Muscle of arm (tissue), 1 donor: ENCODE measurements at regions not wholly inside any gene's neighbourhood (a gene's known extent, or its start where the extent isn't known, plus 50 kb on each side); places are given as distances from the start of the nearest gene placed in this dataset.

Experiments used
- DNase-seq: peaks from one replicate; pipeline ENCODE4 v3.0.0-alpha.2; 2013

DNA sequence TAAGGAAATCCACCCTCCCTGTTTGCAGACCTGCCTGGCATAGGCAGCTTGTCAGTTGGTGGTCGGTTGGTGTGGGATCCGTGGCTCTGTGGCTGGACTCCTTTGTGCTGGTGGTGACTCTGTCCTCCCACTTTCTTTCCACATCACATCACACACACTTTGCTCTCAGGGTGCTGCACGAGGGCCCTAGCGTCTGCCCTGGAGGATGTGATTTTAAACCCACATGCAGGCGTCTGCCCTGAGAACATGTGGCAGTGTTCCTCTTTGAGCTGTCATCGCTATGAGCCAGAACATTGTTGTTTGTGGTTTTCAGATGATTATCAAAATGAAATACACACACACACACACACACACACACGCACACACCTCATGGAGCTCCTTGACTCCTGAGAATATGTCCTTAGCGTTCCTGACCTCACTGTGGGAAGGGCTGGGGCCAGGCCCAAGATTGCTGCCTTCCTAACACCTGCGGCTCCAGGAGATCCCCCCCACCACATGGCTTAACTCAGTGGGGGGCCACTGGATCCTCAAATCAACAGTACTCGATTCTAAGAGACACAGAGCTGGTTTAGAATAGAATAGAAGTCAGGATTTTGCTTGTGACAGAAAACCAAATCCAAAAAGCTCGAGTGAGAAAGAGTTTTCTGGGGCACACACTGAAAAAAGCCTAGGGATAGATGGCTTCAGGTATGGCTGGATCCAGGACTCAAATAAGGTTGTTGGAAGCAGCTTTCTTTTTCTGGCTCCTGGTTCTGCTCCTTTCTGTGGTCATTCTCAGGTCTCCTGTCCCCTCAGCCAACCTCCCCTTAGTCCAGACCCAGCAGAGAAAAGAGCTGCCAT lies 54.8 kb downstream of the RTP5 start:
- no peak for DNase-seq

DNA sequence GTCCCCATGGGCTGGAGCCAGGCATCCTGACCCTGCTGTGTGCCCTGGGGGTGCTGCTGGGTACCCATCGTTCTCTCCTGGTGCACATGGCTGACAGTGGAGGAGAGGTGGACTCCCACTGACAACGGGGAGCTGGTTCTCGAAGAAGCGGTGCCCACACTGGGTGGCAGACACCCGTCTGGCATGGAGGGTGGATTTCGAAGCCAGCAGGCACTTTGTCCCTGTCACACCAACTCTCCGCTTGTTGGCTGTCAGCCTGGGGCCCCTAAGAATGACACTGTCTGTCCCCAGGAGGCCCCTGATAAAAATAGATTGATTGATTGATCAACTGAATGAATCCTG lies 55.4 kb downstream of the RTP5 start:
- no peak for DNase-seq

DNA sequence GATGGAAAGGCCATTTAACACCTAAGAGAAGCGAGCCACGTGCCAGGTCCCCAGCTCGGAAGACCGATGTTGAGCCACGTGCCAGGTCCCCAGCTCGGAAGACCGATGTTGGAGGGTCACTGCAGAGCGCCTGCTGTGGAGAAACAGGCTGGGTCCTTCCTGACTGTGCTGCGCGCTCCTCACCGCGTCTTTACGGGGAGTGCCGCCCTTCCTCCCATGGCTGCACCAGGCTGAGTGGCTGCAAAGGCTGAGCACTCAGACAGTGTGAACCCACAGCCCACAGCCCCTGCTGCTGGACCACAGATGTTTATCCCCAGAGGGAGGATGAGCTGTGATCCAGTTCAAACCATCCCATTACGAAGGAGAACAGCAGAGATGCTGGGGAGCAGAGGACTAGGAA lies 55.7 kb downstream of the RTP5 start:
- no peak for DNase-seq

DNA sequence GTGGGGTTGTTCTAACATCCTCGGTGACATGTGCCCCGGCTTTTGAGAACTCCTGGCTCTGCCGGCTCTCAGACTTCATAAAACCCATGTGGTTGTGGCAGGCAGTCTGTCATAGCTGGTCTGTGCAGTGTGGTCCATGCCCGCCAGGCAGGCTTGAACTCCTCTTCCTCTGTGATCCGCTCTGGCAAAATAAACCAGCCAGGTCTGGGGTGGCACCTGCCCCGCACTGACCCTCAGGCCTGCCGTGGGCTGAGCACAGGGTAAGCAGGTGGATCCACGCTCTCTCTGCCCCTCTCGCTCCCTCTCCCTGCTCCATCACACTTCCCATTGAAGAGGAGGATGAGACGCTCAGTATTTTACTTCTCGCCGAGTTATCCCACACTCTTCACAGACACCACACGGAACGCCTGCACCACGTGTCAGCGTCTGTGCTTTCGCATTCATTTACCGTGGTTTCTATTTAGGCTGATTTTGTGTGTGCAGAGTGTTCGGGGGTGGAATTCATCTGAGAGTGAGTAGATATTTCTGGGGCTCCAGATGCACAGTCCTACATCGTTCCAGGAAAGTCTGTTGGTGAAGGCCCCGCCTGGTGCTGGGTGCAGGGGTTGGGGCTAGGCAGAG lies 56.4 kb downstream of the RTP5 start:
- DNase-seq = no peak

DNA sequence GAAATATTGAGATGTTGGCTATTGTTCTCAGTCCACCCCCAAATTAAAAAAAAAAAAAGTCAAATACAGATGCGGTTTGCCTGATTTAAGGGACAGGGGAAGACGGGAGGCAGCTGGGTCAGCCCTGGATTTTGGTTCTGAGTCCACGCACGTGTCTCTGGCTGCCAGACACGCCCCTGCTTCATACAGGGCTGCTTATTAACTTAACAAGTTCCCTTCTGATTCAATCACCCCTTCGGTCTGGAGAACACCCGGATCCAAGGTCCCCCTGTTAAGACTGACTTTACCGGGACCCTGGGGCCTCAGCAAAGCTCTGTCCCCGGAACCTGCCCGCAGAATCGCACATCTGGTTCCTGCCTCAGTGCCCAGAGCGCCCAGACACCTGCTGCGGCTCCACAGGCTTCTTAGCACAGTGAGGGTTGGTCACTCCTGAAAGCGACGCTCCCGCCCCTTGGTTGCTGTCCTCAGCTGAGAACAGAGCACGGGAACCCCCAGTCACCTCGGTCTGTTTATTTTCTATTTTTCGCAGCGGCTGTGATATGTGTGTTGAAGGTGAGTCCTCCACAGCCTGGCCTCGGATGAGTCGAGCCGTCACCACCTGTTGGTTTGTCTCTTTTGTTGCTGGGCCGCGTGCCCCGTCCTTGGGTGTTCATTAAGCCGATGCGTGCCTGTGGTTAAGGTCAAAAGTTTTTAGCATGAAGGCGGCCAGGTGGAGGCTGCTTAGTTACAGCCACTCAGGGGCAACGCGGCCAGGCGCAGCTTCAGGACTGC lies 57.2 kb downstream of the RTP5 start:
- DNase-seq = no peak

DNA sequence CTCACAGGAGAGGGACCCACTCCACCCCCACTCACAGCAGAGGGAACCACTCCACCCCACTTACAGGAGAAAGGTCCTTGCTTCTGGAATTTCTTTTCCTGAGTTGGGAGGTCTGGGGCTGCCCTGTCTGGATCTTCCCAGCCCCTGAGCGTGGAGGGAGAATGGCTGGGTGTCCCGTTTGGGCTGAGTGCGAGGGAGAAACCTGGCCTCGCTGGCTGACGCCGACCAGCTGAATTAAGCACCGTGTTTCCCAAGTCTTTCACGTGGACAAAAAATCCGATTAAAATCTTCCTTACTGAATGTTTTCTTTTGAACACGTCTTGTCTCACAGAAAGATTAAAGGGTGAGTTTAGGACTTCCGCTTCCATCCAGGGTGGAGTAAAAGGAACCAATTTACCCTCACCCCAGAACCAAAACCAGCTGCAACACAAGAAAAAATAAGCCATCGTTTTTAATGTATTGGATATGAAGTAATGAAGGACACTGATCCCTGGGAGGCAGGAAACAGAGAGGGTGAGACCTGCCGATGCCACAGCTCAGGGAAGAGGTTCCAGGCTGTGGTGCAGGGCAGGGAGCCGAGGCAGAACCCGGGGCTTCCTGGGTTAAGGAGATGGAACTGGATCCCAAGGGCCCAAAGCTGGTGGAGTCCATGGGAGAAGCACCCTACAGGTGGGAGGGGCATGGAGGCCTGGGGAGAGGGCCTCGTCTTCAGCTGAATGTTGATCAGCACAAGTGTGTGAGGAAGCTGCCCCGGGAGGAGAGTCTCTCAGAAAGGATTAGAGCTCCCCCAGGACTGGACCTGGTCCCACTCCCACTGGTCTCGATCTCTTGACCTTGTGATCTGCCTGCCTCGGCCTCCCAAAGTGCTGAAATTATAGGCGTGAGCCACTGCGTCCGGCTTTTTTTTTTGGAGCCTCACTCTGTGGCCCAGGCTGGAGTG lies 60.3 kb downstream of the RTP5 start:
- no peak for DNase-seq

DNA sequence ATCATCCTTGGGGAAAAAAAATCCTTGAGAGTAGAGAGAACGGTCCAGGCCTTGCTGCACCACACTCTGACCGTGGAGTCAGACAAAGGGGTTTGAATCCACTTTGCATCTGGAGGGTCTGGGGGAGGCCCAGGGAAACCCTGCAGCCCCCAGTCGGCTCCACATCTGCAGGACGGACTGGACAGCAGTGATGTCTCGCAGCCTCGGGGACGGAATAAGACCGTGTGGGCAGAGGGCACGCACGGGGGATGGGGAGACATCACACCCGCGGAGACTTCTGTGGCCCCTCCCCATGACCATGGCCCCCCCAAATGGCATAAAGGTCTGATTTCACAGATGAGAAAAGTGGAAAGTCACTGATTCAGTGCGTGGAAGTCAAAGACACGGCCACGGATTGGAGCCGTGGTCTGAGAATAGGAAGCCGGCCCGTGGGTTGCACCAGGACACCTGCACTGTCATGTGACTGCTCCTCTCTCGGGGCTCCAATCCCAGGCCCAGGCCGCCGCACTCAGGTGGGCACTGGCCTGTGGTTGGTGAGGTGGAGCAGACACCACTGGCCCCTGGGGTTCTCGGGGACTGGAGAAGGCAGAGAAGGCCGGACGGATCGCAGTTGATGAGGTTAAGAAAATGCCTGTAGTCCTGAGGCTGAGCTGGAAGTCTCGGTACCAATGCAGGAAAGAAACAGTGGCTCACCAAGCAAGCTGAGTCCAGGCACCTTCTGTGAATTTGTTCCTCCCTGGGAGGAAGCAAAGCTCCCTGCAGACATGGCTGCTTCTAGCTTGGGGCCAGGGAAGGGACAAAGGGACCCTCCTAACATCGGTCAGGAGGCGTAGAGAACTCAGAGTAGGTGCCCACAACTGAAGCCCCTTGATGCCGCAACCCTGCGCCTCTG lies 61.8 kb downstream of the RTP5 start:
- no peak for DNase-seq

DNA sequence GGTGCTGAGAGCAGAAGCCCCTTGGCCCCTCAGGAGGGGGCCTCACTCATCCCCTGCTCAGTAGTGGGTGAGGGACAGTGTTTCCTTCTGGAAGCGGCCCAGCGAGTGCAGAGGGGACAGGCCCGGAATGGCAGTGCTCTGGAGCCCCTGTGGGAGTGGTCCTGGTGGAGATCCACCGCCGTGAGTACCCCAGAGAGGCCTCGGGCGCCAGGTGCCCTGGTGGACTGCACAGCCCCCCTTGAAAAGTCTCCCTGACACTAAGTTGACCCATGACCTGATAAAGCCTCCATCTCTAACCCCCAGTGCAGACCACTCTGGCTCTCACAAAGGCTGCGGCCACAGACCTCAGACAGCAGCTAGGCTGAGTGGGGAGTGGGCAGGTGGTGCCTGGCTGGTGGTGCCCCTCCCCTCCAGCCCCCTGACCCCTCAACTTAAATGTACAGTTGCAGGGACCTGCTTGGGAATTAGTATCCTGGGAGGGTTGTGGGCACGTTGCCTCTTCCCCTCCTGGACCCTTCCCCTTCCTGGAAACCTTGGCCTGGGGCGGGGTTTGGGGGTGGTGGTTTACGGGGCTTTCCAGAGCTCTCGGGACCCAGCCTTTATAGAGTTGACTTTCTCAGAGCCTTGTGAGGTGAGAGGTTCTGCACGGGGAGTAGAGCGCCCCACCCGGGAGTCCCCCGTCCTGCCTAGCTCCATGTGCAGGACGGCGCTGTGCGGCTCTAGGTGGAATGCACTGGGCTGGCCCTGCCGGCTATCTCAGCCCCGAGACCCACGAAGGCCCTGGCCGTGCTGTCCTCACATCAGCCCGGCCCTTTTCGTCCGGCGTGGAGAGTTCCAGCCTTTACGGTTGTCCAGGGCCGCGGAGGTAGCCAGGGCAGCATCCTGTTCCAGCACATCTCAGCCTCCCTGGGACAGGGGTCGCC lies 62.7 kb downstream of the RTP5 start:
- no peak for DNase-seq

DNA sequence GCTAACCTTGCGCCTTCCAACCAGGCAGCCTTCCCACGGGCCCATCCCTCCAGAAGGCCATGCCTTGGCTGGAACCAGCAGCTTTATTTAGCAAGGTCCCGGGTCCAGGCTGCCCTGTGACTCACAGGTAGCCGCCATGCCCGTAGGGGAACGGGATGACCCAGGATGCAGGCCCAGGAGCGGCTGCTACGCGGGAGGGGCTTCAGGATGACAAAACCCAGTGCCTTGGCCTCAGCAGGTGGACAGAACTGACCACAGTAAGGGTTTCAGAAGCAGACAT lies 63.3 kb downstream of the RTP5 start:
- no peak for DNase-seq

DNA sequence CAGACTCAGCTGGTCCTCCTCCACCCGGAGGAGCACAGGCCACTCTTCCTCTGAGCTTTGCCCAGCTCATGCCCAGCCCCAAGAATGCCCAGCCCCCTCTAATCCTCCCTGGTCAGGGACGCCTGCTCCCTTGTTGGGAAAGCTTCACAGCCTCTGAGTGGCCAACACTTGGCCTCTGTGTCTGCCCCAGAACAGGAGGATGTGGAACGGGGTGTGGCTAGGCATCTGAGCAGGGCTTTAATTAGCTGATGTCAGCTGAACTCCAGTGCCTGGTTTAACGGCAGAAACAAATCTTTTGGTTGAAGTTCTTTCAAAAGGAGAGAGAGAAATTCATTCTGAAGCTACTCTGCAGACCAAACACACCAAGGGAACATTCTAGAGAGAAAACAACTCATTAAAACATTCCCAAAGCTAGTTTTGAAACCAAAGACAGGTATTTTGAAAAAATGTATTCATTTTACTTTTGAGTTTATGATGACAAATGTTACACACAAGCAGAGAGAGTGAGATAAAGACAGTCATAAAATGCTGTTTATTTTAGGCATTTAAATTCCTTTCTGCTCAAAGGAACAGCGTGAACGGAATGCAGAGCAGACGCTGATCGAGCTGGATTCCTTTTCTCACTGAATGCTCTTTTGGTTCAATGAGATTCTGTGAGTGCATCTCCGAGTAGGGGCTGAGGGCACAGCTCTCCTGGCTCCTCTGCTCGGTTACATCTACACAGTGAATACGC lies 63.8 kb downstream of the RTP5 start:
- no peak for DNase-seq

DNA sequence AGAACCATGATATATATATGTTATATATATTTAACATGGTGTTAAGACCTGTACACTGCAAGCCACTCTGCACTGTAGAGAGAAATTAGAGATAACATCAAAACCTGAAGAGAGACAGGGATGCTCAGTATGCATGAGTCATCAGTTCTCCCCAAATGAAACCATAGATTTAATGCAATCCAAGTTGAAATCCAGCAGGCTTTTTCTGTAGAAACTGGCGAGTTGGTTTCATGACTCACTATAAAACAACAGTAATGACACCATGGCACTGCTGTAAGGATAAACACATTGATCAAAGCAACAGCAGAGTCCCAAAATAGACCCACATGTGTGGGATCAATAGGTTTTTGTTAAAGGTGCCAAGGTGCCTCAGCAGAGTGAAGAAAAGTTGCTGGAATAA lies 65.8 kb downstream of the RTP5 start:
- DNase-seq = no peak

DNA sequence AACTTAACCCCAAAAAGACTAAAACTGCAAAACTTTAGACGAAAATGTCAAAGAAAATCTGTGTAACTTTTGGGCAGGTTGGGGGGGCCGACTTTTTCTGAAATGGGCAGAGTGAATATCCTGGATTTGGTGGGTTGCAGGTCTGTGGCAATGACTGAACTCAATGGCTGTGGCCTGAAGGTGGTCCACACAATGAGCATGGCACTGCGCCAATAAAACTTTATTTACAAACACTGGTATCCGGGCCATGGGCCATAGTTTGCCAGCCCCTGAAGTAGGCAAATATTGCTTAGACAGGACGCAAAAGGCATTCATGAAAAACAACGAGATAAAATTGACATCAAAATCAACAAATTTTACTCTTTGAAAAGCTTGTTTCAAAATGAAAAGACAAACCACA lies 66.2 kb downstream of the RTP5 start:
- no peak for DNase-seq

DNA sequence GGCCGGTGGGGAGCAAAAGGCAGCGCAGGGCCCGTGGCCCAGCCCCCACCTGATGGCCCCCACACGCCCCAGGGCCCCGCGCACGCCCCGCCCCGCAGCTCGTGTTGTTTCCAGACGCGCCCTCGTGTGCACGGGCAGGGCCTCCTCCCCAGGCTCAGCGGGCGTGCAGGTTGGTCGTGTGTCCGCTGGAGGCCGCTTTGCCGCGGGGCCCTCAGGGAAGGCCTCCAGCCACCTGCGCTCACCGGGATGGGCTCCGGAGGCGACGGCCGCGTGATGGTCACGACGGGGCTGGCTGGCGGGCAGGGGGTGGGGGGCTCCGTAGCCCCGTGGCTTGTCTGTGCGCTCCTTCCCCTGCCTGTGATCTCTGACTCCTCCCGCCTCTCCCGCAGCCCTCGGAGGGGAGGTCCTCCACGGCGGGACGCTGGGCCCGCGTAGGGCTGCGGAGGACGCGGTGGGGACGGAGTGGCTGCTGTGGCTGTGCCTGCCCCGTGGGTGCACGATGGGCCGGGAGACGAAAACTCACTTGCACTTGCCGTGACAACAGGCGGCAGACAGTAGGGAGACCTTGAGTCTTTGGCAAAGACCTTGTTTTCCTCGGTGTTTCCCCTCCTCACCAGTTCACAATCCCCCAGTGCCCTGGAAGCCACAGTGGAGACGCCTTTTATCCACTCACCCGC lies 67.1 kb downstream of the RTP5 start:
- no peak for DNase-seq

DNA sequence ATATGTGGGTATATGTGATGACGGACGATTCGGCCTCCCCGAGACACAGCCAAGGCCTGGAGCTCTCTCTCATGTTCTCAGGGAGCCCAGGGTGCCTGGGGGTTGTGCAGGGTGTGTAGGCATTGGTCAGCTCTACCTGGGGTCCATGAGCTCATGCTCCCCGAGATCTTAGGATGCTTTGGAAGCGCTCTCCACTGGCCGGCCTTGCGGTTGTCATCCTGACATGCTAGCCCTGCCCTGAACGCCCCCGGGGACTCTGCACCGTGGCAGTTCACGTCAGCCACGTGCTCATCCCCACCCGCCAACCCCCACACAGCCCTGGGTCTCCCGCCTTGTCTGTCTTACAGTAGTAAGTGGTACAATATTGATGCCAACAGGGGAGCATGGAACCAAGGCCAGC lies 67.8 kb downstream of the RTP5 start:
- DNase-seq = no peak

DNA sequence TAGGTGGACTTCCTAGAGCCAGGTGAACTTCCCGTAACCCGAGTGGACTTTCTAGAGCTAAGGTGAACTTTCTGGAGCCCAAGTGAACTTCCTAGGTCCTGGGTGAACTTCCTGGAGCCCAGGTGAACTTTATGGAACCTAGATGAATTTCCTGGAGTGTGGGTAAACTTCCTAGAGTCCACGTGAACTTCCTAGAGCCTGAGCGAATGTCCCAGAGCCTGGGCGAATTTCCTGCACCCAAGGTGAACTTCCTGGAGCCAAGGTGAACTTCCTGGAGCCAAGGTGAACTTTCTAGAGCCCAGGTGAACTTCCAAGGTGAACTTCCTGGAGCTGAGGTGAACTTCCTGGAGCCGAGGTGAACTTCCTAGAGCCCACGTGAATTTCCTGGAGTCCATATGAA lies 70.0 kb downstream of the RTP5 start:
- DNase-seq = no peak

DNA sequence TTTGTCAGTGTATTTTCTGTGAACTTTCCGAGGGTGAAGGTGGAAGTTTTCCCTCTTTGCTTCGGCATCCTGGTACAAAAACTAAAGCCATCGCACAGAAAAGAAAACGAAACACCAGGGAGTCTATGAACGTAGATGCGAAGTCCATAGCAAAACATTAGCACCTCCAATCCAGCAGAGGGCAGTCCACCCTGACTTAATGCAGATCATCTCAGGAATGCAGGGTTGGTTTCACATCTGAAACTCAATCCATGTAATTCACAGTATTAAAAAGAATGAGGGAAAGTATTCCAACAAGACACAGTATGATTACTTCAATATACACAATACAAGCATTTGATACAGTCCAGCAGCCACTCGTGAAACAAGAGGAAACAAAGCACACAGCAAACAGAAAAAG lies 70.8 kb downstream of the RTP5 start:
- no peak for DNase-seq

DNA sequence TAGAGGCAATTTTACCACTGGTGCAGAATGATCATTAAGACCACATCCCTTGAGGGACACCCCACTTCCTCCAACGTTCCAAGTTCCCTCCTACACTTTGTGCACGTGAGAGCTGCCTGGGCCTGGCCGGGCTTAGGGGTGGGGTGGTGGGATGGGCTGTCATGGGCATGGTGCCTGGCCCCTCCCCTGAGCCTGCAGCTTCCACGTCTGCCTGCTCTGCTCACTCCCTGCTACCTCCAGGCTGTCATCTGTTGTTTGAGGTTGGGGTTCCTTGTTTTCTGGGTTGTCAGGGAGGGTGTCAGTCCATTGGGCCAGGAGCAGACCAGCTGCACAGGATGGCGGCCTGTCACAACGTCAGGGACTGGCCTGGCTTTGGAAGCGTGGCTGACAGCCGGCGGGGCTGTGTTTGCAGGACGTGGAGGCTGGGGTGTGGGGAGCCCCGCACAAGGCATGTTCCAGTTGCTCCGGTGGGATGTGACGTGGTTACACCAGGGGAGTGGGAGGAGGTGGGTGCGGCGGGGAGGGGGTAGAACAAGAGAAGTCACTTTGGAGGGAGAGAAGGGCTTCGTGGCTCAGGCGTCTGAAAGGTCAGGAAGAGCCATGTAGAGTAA lies 72.3 kb downstream of the RTP5 start:
- peak; percentile 20 for DNase-seq
